NOMO-1 treated with DMSO at 0.1 percent for 48 hours (cell line): ENCODE measurements at regions not wholly inside any gene's neighbourhood (a gene's known extent, or its start where the extent isn't known, plus 50 kb on each side); places are given as distances from the start of the nearest gene placed in this dataset.

ENCODE experiments used
- DNase-seq: peaks from one replicate; lab custom pipeline; 2025; ENCODE audit not compliant: unreplicated experiment; lab: John Stamatoyannopoulos, UW

- no peak for DNase-seq
These were observed 587.4 kb upstream of the MDFIC2 start for GRCh38 chr3:70899816-70900215.

DNA sequence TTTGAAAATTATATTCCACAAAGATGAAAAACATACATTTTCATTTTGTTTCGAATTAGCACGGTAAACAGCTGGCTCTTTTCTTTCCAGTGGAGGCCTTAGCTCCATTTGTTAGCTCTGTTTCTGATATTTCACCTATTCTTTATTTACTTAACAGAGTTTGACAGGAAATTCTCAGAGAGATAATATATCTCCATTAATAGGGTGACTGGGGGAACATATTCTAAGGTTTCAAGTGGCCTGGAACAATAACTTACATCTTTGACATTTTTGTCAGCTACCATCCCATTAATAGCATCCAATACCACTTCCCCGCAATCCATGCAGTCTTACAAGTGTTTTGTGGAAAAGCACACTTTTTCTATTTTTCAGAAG is 577.6 kb upstream of the MDFIC2 start:
- DNase-seq, result no peak

DNA sequence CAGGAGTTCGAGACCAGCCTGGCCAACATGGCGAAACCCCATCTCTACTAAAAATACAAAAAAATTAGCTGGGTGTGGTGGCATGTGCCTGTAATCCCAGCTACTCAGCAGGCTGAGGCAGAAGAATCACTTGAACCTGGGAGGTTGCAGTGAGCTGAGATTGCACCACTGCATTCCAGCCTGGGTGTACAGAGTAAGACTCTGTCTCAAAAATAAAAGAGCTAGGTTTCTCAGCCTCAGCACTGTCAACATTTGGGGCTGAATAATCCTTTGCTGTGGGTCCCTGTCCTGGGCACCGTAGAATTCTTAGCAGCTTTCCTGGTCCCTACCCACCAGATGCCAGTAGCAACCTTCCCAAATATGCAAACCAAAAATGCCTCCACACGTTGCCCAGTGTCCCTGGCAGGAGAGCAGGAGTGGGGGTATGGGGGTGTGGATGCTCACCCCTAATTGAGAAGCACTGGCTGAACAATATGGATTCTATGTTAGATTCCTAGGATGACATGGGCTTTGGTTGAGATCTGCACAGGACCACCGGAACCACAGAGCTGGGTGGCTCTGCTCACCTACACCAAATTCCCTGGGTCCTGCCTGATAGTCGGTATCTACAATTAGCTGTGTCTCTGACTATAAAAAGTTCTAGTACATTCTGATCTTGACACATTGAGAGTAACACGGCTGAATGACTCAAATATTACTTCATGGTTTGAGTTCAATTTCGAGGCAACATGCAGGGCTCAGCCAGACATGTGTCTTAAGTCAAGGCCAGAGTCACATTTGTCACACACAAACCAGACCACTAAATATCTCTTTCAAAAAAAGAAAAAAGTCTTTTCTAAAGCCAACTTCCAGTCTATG is 577.0 kb upstream of the MDFIC2 start:
- no peak for DNase-seq

GRCh38 chr3:70885636-70886035 is 573.2 kb upstream of the MDFIC2 start:
- no peak for DNase-seq

GRCh38 chr3:70882104-70882503 is 569.7 kb upstream of the MDFIC2 start:
- DNase-seq, result no peak

DNA sequence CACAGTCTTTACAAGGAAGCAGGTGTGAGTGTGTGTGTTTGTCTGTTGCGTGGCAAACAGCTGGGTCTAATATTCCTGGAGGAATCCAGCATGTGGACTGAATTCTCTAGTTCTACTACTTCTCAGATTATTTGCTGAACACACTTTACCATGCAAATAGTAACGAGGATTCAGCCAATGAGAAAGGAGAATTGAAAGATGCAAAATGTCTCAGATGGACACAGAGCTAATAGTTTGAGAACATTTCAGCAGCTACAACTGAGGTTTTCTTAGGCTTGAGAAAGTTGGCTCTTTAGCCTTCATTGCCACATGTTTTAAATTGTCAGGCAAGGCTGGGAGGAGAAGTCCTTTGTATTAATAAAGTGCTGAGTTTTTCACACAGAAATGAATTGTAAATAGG is 568.0 kb upstream of the MDFIC2 start:
- DNase-seq, result no peak

DNA sequence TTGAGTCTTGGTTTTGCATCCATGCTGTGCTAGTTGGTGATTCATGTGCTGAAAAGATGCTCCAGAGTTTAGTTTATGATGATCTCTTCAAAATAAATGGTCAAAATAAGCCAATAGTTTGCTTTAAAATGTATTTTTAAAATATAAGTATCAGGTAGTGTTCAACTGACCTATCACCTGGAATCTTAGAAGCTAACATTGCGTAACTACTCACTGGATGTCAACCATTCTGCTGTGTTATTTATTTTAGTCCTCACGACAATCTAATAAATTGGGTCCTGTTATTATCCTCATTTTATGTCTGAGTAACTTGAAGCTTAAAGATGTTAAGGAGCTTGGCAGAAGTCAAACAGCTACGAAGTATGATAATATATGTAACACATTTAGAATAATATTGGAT is 563.7 kb upstream of the MDFIC2 start:
- no peak for DNase-seq

DNA sequence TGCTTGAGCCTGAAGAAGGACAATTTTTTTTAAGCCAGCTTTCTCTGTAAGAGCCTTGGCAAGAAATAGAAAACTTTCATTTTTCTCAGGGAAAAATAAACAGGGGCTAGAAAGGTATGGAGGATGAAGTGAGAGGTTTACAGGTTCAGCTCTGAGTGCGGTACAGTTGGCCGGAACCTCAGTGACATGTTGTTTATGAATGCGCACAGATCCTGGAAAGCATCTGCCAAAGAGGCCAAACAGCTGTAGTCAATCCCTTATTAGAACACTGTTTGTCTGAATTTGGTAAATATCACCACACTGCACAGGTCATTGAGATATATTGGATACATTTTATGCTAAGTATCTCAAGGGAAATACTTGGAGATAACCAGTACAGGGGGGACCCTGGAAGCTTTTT is 561.8 kb upstream of the MDFIC2 start:
- DNase-seq, result no peak

GRCh38 chr3:70873686-70874085 is 561.2 kb upstream of the MDFIC2 start:
- DNase-seq, result no peak

DNA sequence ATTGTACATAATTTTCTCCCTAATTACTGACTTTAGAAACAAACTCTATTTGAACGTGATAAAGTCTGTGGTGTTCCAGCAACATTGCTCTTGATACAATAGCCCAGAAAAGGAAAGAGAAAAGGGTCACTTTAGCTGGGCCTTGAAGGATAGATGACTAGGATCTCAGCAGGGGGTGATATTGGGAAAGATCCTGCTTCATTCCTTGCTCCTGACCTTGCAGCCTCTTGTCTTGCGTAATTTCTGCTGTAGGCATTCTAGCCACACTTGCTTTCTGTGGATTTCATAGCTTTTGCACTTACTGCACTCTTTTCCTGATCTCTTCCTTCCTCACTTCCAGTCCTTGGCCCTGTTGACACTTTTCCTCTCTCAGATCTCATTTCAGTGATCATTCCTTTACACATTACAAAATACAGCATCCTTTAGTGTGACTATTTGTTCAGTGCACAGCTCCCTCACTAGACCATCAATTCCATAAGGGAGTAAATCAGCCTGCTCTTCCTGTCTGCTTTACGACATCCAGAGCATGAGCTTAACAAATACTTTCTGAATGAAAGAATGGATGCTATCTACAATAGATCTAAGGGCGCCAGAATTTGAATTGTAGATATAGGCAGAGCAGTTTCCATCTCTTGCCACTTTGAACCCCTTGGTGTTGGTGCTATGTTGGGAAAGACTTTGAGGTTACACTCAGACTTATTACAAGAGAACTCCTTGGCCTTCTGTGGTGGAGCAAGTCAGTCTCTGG is 559.6 kb upstream of the MDFIC2 start:
- DNase-seq, result no peak

GRCh38 chr3:70870576-70870975 is 558.1 kb upstream of the MDFIC2 start:
- no peak for DNase-seq

DNA sequence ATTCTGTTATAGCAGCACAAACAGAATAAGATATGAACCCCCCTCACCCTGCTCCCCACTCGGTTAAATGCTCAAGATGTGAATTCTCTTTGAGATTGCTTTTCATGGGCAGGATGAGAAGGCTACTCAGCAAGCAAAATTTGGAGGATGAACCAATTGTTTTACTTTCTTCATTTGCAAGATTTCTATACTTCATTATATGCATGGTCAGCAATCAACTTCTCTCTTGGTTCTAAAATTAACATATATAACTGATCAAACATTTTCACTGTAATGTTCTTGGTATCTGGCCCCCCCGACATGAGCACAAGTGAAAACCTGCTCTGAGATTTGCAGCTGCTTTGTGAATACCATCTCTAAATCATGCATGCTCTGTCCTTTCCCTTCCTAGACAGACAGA is 556.1 kb upstream of the MDFIC2 start:
- DNase-seq, result no peak

DNA sequence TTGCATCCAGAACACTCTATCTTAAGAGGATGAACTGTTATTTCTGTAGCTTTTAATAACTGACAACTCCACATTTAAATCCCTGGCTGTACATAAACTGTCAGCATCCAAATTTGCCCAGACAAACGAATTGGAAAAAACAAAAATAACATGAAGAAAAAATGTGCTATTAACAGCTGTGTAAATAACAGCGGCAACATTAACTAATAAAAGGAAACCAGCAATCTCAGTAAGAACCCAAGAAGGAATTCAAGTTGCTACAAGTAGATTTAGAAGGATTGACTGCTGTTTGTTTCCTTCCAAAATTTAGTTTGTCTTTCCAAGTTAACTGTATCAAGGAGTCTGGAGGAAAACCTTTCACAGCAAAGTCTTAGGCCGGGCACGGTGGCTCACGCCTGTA is 550.6 kb upstream of the MDFIC2 start:
- no peak for DNase-seq

DNA sequence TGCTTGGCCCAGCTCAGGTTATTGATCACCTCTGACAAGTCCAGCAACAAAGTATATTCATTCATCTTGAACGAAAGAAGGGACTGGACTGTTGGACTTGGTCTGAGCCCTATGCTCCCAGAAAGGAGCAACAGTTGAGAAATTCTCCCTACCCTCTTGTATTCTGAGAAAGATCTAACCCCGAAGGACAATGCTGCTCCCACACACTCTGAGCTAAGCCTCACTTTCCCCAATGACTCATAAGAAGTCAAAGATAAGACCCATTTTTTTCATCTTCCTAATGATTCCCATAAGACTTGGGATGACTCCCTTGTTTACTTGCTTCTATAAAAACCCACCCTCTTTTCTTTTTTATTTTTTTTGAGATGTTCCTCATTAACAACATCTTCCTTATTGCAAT is 549.4 kb upstream of the MDFIC2 start:
- no peak for DNase-seq

DNA sequence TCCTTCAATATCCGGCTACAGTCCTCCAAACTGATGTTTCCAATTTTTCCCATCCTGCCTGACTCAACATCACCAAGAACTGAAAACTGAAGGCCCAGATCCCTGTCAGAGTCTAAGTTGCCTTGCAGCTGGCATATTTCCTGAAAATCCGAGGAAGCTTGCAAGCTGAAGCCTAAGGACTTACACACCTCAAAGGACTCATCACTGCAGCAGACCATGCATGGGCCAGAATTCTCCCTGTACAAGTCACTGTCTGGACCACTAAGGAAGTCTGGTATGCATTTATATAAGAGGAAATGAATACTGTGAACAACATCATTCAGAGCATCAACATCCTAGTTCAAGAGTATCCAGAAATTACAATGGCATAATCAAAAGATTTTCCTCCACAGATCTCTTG is 548.8 kb upstream of the MDFIC2 start:
- DNase-seq, result no peak

GRCh38 chr3:70857916-70858315 is 545.5 kb upstream of the MDFIC2 start:
- no peak for DNase-seq

DNA sequence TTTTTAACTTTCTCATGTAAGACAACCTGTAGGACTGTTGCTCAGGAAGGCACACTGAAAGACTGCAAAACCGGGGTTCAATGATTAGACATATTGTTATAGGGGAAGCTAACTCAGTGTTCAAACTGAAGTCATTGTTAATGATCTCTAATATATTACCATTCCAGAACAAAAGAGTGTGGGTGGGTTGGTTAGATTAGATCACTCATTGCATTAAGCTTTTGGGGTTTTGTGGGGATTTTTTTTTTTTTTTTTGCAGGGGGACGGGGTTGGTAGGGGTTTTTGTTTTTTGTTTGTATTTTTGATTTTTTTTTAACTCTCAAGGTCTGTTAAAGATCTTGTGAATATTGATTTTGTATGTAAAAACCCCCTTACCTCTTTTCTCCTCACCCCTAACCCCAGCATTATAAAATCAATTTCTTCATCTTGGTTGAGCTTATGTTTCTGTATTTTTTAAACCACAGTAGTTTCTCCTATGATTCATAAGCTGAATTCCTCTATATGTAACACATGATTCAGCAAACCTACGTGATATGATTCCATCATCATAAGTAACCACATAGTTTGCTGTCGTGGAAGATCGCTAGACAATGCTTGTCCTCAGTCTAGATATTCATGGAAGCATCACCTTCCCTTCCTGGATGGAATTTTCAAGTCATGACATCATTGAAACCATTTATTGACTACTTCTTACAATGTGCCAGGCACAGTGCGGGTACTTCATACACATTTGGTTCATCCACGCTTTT is 544.1 kb upstream of the MDFIC2 start:
- DNase-seq, result no peak

GRCh38 chr3:70855149-70855548 is 542.7 kb upstream of the MDFIC2 start:
- DNase-seq, result no peak

DNA sequence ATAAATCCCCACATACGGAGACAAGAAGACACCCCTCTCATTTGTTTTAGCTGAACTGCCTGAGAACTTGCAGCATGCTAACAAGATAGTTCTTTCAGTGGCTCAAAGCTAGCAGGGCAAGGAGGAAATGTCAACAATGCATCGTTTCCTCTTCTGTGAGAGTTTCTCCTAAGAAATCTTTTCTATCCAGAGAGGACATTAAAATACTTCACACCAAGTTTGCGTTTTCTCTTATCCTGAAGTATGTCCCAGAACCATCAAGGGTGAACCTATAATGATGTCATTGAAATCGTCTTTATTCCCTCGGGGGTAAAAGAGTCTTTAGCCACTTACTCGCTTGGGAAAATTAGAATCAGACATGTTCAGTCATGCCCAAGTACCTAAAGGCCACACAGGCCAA is 541.7 kb upstream of the MDFIC2 start:
- no peak for DNase-seq

GRCh38 chr3:70853161-70853944 is 540.9 kb upstream of the MDFIC2 start:
- DNase-seq, result no peak
